H9 (cell line): ENCODE measurements at regions not wholly inside any gene's neighbourhood (a gene's known extent, or its start where the extent isn't known, plus 50 kb on each side); places are given as distances from the start of the nearest gene placed in this dataset.

Experiments used
- DNase-seq: peaks from one replicate; pipeline ENCODE4 v3.0.0-alpha.2; 2017
- H2AFZ ChIP-seq: one replicate; pipeline ENCODE4 v1.6.1; 2013; ENCODE audit warnings: mild to moderate bottlenecking, low read length, control low read depth, moderate library complexity
- H2AK5ac ChIP-seq: 2 replicates; pipeline ENCODE4 v1.6.1; 2013; ENCODE audit warnings: low read length, control low read depth, mixed read lengths; ENCODE audit not compliant: insufficient read length
- H2BK120ac ChIP-seq: one replicate; pipeline ENCODE4 v1.6.1; 2013; ENCODE audit warnings: low read depth, mild to moderate bottlenecking, low read length, control low read depth, inconsistent platforms; ENCODE audit not compliant: poor library complexity, severe bottlenecking
- H2BK12ac ChIP-seq: 2 replicates; pipeline ENCODE4 v1.6.1; 2013; ENCODE audit warnings: low read length, control low read depth, mixed read lengths, low read depth; ENCODE audit not compliant: insufficient read length
- H2BK15ac ChIP-seq: 2 replicates; pipeline ENCODE4 v1.6.1; 2013; ENCODE audit warnings: low read depth, low read length, control low read depth
- H2BK20ac ChIP-seq: one replicate; pipeline ENCODE4 v1.6.1; 2013; ENCODE audit warnings: low read depth, mild to moderate bottlenecking, low read length, control low read depth, inconsistent platforms; ENCODE audit not compliant: poor library complexity, severe bottlenecking
- H2BK5ac ChIP-seq: 2 replicates; pipeline ENCODE4 v1.6.1; 2013; ENCODE audit warnings: low read length, control low read depth, mixed read lengths; ENCODE audit not compliant: insufficient read length
- H3K14ac ChIP-seq: 2 replicates; pipeline ENCODE4 v1.6.1; 2013; ENCODE audit warnings: low read length, control low read depth; ENCODE audit not compliant: insufficient read depth
- H3K18ac ChIP-seq: 2 replicates; pipeline ENCODE4 v1.6.1; 2013; ENCODE audit warnings: low read depth, mild to moderate bottlenecking, mixed read lengths, low read length, control low read depth; ENCODE audit not compliant: insufficient read length
- H3K23ac ChIP-seq: 2 replicates; pipeline ENCODE4 v1.6.1; 2013; ENCODE audit warnings: low read length, control low read depth, mixed read lengths, low read depth; ENCODE audit not compliant: insufficient read length
- H3K23me2 ChIP-seq: 2 replicates; pipeline ENCODE4 v1.6.1; 2013; ENCODE audit warnings: low read depth, mild to moderate bottlenecking, mixed read lengths, low read length, control low read depth; ENCODE audit not compliant: insufficient read length, poor library complexity, severe bottlenecking
- H3K27ac ChIP-seq: 2 replicates; pipeline ENCODE4 v1.5.1; 2013; ENCODE audit warnings: low read length, control low read depth, mixed read lengths, low read depth; ENCODE audit not compliant: insufficient read length
- H3K27me3 ChIP-seq: 2 replicates; pipeline ENCODE4 v1.6.1; 2013; ENCODE audit warnings: low read length, control low read depth, inconsistent platforms; ENCODE audit not compliant: insufficient read depth
- H3K4ac ChIP-seq: 2 replicates; pipeline ENCODE4 v1.6.1; 2013; ENCODE audit warnings: low read depth, mild to moderate bottlenecking, control low read depth, inconsistent platforms, low read length, moderate library complexity
- H3K4me1 ChIP-seq: 2 replicates; pipeline ENCODE4 v1.6.1; 2013; ENCODE audit warnings: low read length, control low read depth, inconsistent platforms; ENCODE audit not compliant: insufficient read depth
- H3K4me2 ChIP-seq: 2 replicates; pipeline ENCODE4 v1.6.1; 2013; ENCODE audit warnings: low read length, control low read depth, mixed read lengths; ENCODE audit not compliant: insufficient read length, insufficient read depth
- H3K56ac ChIP-seq: 2 replicates; pipeline ENCODE4 v1.6.1; 2013; ENCODE audit warnings: low read depth, mild to moderate bottlenecking, mixed read lengths, low read length, control low read depth; ENCODE audit not compliant: insufficient read length
- H3K79me1 ChIP-seq: 2 replicates; pipeline ENCODE4 v1.6.1; 2013; ENCODE audit warnings: low read depth, mild to moderate bottlenecking, moderate library complexity, low read length, control low read depth, inconsistent platforms; ENCODE audit not compliant: insufficient read depth, poor library complexity, severe bottlenecking
- H3K79me2 ChIP-seq: 2 replicates; pipeline ENCODE4 v1.6.1; 2013; ENCODE audit warnings: low read length, control low read depth, inconsistent platforms; ENCODE audit not compliant: insufficient read depth
- H3K9ac ChIP-seq: 2 replicates; pipeline ENCODE4 v1.6.1; 2013; ENCODE audit warnings: low read length, control low read depth, mixed read lengths; ENCODE audit not compliant: insufficient read length; ENCODE audit errors: extremely low read depth
- H3K9me3 ChIP-seq: one replicate; pipeline ENCODE4 v1.6.1; 2013; ENCODE audit warnings: low read depth, low read length, inconsistent platforms; ENCODE audit not compliant: control insufficient read depth
- H3T11ph ChIP-seq: one replicate; pipeline ENCODE4 v1.6.1; 2013; ENCODE audit warnings: mild to moderate bottlenecking, low read length, control low read depth, inconsistent platforms
- H4K20me1 ChIP-seq: one replicate; pipeline ENCODE4 v1.6.1; 2013; ENCODE audit not compliant: control insufficient read depth, insufficient read length, insufficient read depth
- H4K5ac ChIP-seq: 2 replicates; pipeline ENCODE4 v1.6.1; 2013; ENCODE audit warnings: low read depth, mild to moderate bottlenecking, mixed read lengths, low read length, control low read depth; ENCODE audit not compliant: insufficient read length
- H4K8ac ChIP-seq: replicated peaks from 2 replicates; pipeline ENCODE4 v1.6.1; 2013; ENCODE audit warnings: low read length, control low read depth, mixed read lengths, low read depth; ENCODE audit not compliant: insufficient read length
- H4K91ac ChIP-seq: 2 replicates; pipeline ENCODE4 v1.6.1; 2013; ENCODE audit warnings: low read depth, mild to moderate bottlenecking, moderate library complexity, mixed read lengths, low read length, control low read depth; ENCODE audit not compliant: insufficient read length
- H3K27ac Mint-ChIP-seq, 3 experiments: 2 replicates in 2 of 3; 3 replicates in 1 of 3; pipeline ENCODE4 v1.8.0; 2020 to 2021; ENCODE audit warnings: mixed read lengths in 3 of 3, mild to moderate bottlenecking in 1 of 3, moderate library complexity in 1 of 3
- H3K27me3 Mint-ChIP-seq: 2 replicates; pipeline ENCODE4 v1.8.0; 2021; ENCODE audit warnings: low read depth, mild to moderate bottlenecking, moderate library complexity, mixed read lengths
- H3K36me3 Mint-ChIP-seq, 3 experiments: 2 replicates in 2 of 3; 3 replicates in 1 of 3; pipeline ENCODE4 v1.8.0; 2020 to 2021; ENCODE audit warnings: low read depth in 3 of 3, mixed read lengths in 3 of 3; ENCODE audit not compliant: insufficient read depth in 1 of 3
- H3K4me1 Mint-ChIP-seq, 2 experiments: 2 replicates each; pipeline ENCODE4 v1.8.0; 2020; ENCODE audit warnings: mixed read lengths in 2 of 2
- H3K4me3 Mint-ChIP-seq, 2 experiments: 2 replicates in 1 of 2; 3 replicates in 1 of 2; pipeline ENCODE4 v1.8.0; 2020 to 2021; ENCODE audit warnings: mild to moderate bottlenecking in 2 of 2, mixed read lengths in 2 of 2, moderate library complexity in 1 of 2
- H3K9me3 Mint-ChIP-seq, 2 experiments: 2 replicates in 1 of 2; 3 replicates in 1 of 2; pipeline ENCODE4 v1.8.0; 2020; ENCODE audit warnings: mild to moderate bottlenecking in 2 of 2, mixed read lengths in 2 of 2, moderate library complexity in 1 of 2
- CTCF ChIP-seq: fragments of 200-600 bp; sonication (generic); conservative IDR thresholded peaks from 3 replicates; pipeline ENCODE4 v1.8.0; 2021; ENCODE audit warnings: antibody characterized with exemption, mild to moderate bottlenecking
- WGBS: extraction: QIAGEN DNeasy Blood & Tissue Kit; methylation state at CpG from one replicate; pipeline ENCODE4 v1.1.7; 2013; ENCODE audit warnings: missing lambda C conversion rate, low lambda C conversion rate, mixed read lengths; ENCODE audit not compliant: insufficient read length; ENCODE audit errors: extremely low coverage; 5-methylcytosine and 5-hydroxymethylcytosine counted together

GRCh38 chr4:126081336-126081735 lies 766.6 kb downstream of the FAT4 start:
- H2BK12ac ChIP-seq: no peak overlapping the region
- no peak overlapping the region for H4K8ac ChIP-seq
- no peak overlapping the region for H3K23ac ChIP-seq
- H2BK120ac ChIP-seq: no peak overlapping the region
- Mint-ChIP-seq H3K4me1 (no peaks in the 10 kb centered on the region), H3K4me3 (no peak overlapping the region), H3K36me3 (peaks cover 0 to 2% (median 0%) of the 10 kb centered on the region in 3 experiments; a peak in 2 of 7 replicates), H3K27me3 (no peaks in the 10 kb centered on the region), H3K27ac (peak overlapping the region in 1 of 3 experiments; percentile 50; a peak in 2 of 7 replicates), H3K9me3 (peaks cover 0 to 2% of the 10 kb centered on the region in 2 experiments; a peak in 1 of 5 replicates)
- H3K4me2 ChIP-seq: no peak overlapping the region
- H3K4me1 ChIP-seq: no peaks in the 10 kb centered on the region
- no peak overlapping the region for H3K56ac ChIP-seq
- H3K4ac ChIP-seq: no peak overlapping the region
- DNase-seq: no peak
- H4K91ac ChIP-seq: no peak overlapping the region
- H2AFZ ChIP-seq: no peak overlapping the region
- H2BK20ac ChIP-seq: no peak overlapping the region
- H3K18ac ChIP-seq: no peak overlapping the region
- H3K79me2 ChIP-seq: no peaks in the 10 kb centered on the region
- no peak overlapping the region for H2BK5ac ChIP-seq
- H3K27me3 ChIP-seq: no peaks in the 10 kb centered on the region
- no peak overlapping the region for H3T11ph ChIP-seq
- no peaks in the 10 kb centered on the region for H3K9me3 ChIP-seq
- no CpG with 5 or more reads among the region's 3 CpGs for whole genome bisulfite sequencing
- no peak overlapping the region for H3K27ac ChIP-seq
- H2AK5ac ChIP-seq: no peak overlapping the region
- no peaks in the 10 kb centered on the region for H4K20me1 ChIP-seq
- no peak for TF ChIP-seq CTCF
- H2BK15ac ChIP-seq: no peak overlapping the region
- no peak overlapping the region for H3K14ac ChIP-seq
- no peaks in the 10 kb centered on the region for H3K79me1 ChIP-seq
- no peak overlapping the region for H4K5ac ChIP-seq
- H3K23me2 ChIP-seq: no peaks in the 10 kb centered on the region
- H3K9ac ChIP-seq: no peak overlapping the region
